SU-DHL-6 (cell line): ENCODE measurements at regions not wholly inside any gene's neighbourhood (a gene's known extent, or its start where the extent isn't known, plus 50 kb on each side); places are given as distances from the start of the nearest gene placed in this dataset.

Experiments
- H2AFZ ChIP-seq: fragments of 200-600 bp; sonication (generic); 2 replicates; pipeline ENCODE4 v1.6.1; 2014; ENCODE audit warnings: low read depth, mild to moderate bottlenecking, moderate library complexity, mixed read lengths, antibody characterized with exemption, low read length; ENCODE audit not compliant: severe bottlenecking
- H3F3A ChIP-seq: fragments of 200-600 bp; shearing (Covaris generic); 2 replicates; pipeline ENCODE4 v1.6.0; 2016; ENCODE audit warnings: antibody characterized with exemption, mild to moderate bottlenecking; ENCODE audit not compliant: insufficient read depth
- H3K27ac ChIP-seq: fragments of 200-600 bp; sonication (generic); 2 replicates; pipeline ENCODE4 v1.5.1; 2016; ENCODE audit warnings: low read depth, mild to moderate bottlenecking, low read length, moderate library complexity, mixed read lengths
- H3K27me3 ChIP-seq: fragments of 200-600 bp; sonication (generic), shearing (Covaris generic); 2 replicates; pipeline ENCODE4 v1.6.0; 2014; ENCODE audit warnings: mild to moderate bottlenecking, low read length
- H3K36me3 ChIP-seq: fragments of 200-600 bp; sonication (generic); 2 replicates; pipeline ENCODE4 v1.6.1; 2014; ENCODE audit warnings: mild to moderate bottlenecking, low read length, mixed read lengths
- H3K4me2 ChIP-seq: fragments of 300-600, 200-600 bp; shearing (Covaris generic), sonication (generic); 2 replicates; pipeline ENCODE4 v1.6.0; 2014; ENCODE audit warnings: low read length, low read depth, mild to moderate bottlenecking; ENCODE audit not compliant: poor library complexity, severe bottlenecking
- H3K4me3 ChIP-seq: fragments of 200-600 bp; sonication (generic); 2 replicates; pipeline ENCODE4 v1.5.1; 2014; ENCODE audit warnings: antibody characterized with exemption, low read length, mild to moderate bottlenecking, mixed read lengths; ENCODE audit not compliant: insufficient read depth, poor library complexity, severe bottlenecking
- H3K79me2 ChIP-seq: fragments of 200-600 bp; sonication (generic); 2 replicates; pipeline ENCODE4 v1.6.1; 2014; ENCODE audit warnings: mild to moderate bottlenecking, low read length, moderate library complexity; ENCODE audit not compliant: insufficient read depth
- H3K9ac ChIP-seq: fragments of 200-600 bp; sonication (generic); 2 replicates; pipeline ENCODE4 v1.7.0; 2014; ENCODE audit warnings: mild to moderate bottlenecking, low read length
- H3K9me2 ChIP-seq: fragments of 200-600 bp; sonication (generic); replicated peaks from 2 replicates; pipeline ENCODE4 v1.6.1; 2014; ENCODE audit warnings: low read length; ENCODE audit not compliant: insufficient read depth
- H3K9me3 ChIP-seq: fragments of 200-600 bp; sonication (generic); 2 replicates; pipeline ENCODE4 v1.6.1; 2014; ENCODE audit warnings: low read length, mixed read lengths; ENCODE audit not compliant: insufficient read depth
- H4K20me1 ChIP-seq: fragments of 200-600 bp; sonication (generic); 2 replicates; pipeline ENCODE4 v1.6.1; 2014; ENCODE audit warnings: low read depth, mild to moderate bottlenecking, antibody characterized with exemption, low read length, moderate library complexity, mixed read lengths
- CTCF ChIP-seq: fragments of 200-600 bp; sonication (generic); IDR thresholded peaks from one replicate; pipeline ENCODE4 v1.5.1; 2017; ENCODE audit warnings: antibody characterized with exemption, mild to moderate bottlenecking, low read length, moderate library complexity; ENCODE audit not compliant: insufficient read depth, poor library complexity, severe bottlenecking
- EZH2phosphoT487 ChIP-seq: fragments of 200-600 bp; sonication (generic), shearing (Covaris generic); conservative IDR thresholded peaks from 2 replicates; pipeline ENCODE4 v1.6.1; 2018; ENCODE audit warnings: mild to moderate bottlenecking, antibody characterized with exemption, low read length, moderate library complexity, mixed read lengths

DNA sequence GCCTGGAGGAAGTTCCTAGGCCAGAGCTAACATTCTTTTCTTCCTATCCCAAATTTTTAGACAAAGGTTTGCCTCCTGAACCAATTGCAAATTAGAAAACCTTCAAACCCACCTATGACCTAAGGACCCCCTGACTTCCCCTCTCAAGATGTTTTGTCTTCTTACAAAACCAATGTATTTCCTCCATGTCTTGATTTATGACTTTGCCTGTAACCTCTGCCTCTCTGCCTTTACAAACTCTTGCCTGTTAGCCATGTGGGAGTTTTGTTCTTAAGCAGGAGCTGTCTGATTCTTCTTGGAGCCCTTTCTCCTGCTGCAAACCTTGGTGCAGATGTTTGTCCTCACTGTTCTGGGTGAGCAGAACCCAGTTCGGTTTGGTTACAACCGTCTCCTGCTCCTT, 222.3 kb upstream of the BOD1L1 start:
- no peaks in the 10 kb centered on the region for H3K9me3 ChIP-seq
- H3K27me3 ChIP-seq, result no peaks in the 10 kb centered on the region
- no peak overlapping the region for H2AFZ ChIP-seq
- no peak overlapping the region for H3K27ac ChIP-seq
- H3F3A ChIP-seq, result no peaks in the 10 kb centered on the region
- H3K9ac ChIP-seq, result no peak overlapping the region
- no peaks in the 10 kb centered on the region for H3K9me2 ChIP-seq
- H3K79me2 ChIP-seq, result no peaks in the 10 kb centered on the region
- TF ChIP-seq CTCF (no peak), EZH2phosphoT487 (no peak)
- no peaks in the 10 kb centered on the region for H3K36me3 ChIP-seq
- H4K20me1 ChIP-seq, result no peaks in the 10 kb centered on the region
- H3K4me2 ChIP-seq, result no peak overlapping the region
- no peak overlapping the region for H3K4me3 ChIP-seq

DNA sequence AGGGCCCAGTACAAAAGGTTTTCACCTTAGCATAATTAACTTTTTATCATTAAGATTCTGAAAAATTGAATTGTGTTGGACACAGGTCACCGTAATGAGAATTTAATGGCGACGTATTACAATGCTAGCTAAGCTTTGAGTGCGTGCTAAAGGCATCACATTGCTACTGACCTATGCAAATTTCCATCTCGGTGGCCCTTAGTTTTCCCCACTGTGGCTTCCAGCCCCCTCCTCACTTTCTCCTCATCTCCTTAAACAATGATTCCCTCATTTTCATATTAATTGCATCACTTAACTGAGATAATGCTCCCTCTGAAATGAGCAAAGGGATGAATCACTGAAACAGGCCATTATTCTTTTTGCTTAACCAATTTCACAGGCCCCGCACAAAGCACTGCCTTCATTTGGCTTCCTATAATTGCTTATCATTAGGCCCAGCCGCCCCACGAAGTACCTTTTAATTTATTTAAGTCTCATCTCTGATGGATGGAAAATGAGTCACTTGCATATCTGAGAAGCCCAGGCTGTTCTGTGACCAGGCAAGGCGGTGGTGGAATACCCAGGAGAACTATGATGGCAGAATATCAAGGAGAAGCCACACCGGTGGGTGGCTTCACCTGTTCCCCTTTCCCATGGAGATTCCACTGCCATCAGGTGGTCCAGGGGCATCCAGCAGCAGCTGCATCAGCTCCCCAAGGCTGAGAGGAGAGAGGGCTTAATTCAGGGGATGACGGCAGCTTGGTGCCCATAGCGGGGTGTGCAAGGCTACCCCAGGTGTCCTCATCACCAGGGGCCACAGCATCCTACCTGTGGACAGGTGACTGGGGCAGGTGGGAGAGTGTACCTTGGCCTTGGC, 223.8 kb upstream of the BOD1L1 start:
- Histone ChIP-seq H3K36me3 (no peaks in the 10 kb centered on the region), H3K4me3 (no peak overlapping the region), H3K27ac (no peak overlapping the region), H3K79me2 (no peaks in the 10 kb centered on the region), H3K9me3 (no peaks in the 10 kb centered on the region), H3K4me2 (no peak overlapping the region), H2AFZ (no peak overlapping the region), H3K9me2 (no peaks in the 10 kb centered on the region), H3F3A (no peaks in the 10 kb centered on the region), H3K27me3 (no peaks in the 10 kb centered on the region), H3K9ac (no peak overlapping the region), H4K20me1 (no peaks in the 10 kb centered on the region)
- TF ChIP-seq CTCF, result no peak
- no peak for TF ChIP-seq EZH2phosphoT487

- Histone ChIP-seq H2AFZ (no peak overlapping the region), H3K9me2 (no peaks in the 10 kb centered on the region), H3K4me2 (no peak overlapping the region), H3K27ac (no peak overlapping the region), H3F3A (no peaks in the 10 kb centered on the region), H3K4me3 (no peak overlapping the region), H3K79me2 (no peaks in the 10 kb centered on the region), H3K36me3 (no peaks in the 10 kb centered on the region), H3K9me3 (no peaks in the 10 kb centered on the region), H4K20me1 (no peaks in the 10 kb centered on the region), H3K9ac (no peak overlapping the region), H3K27me3 (no peaks in the 10 kb centered on the region)
- TF ChIP-seq CTCF, result no peak
- no peak for TF ChIP-seq EZH2phosphoT487
Measured at GRCh38 chr4:13852411-13852810, 224.9 kb upstream of the BOD1L1 start.
